Adrenal gland (tissue), 9 donors: ENCODE measurements at regions not wholly inside any gene's neighbourhood (a gene's known extent, or its start where the extent isn't known, plus 50 kb on each side); places are given as distances from the start of the nearest gene placed in this dataset.

ENCODE experiments used
- DNase-seq, 7 donors: peaks; one replicate each; pipeline ENCODE4 v3.0.0-alpha.2; 2019 to 2020
- H3K27ac ChIP-seq, 5 donors: fragments of 200-600 bp; sonication (generic) in 4 of 5; 1 replicate in 3 of 5; 2 replicates in 2 of 5; pipeline versions ENCODE4 v1.5.1 to v1.8.0; 2016 to 2020; ENCODE audit warnings: mild to moderate bottlenecking in 1 of 5
- H3K27me3 ChIP-seq: fragments of 200-600 bp; 2 replicates; pipeline ENCODE4 v1.8.0; 2021
- H3K36me3 ChIP-seq, 2 donors: fragments of 200-600 bp; replicated peaks in 1 of 2; 1 replicate in 1 of 2; 2 replicates in 1 of 2; pipeline versions ENCODE4 v1.5.1 to v1.8.0; 2018 to 2022
- H3K4me1 ChIP-seq, 2 donors: fragments of 200-600 bp; replicated peaks in 1 of 2; 1 replicate in 1 of 2; 2 replicates in 1 of 2; pipeline versions ENCODE4 v1.5.1 to v1.8.0; 2018 to 2021
- H3K4me3 ChIP-seq, 4 donors: fragments of 200-600 bp; sonication (generic) in 3 of 4; one replicate each; pipeline ENCODE4 v1.5.1; 2016 to 2018
- H3K9me3 ChIP-seq, 3 donors: fragments of 200-600 bp; sonication (generic) in 1 of 3; replicated peaks in 1 of 3; 1 replicate in 2 of 3; 2 replicates in 1 of 3; pipeline versions ENCODE4 v1.5.1 to v1.8.0; 2016 to 2021
- POLR2A ChIP-seq, 2 donors: fragments of 450-650 bp; IDR thresholded peaks; one replicate each; pipeline ENCODE4 v1.6.1; 2017; ENCODE audit warnings: antibody characterized with exemption in 2 of 2, mild to moderate bottlenecking in 2 of 2, moderate library complexity in 1 of 2
- WGBS, 4 donors: extraction: QIAGEN DNeasy Blood & Tissue Kit in 2 of 4; methylation state at CpG; one replicate each; pipeline versions ENCODE4 v1.1.5 to v1.1.7; 2013 to 2017; 5-methylcytosine and 5-hydroxymethylcytosine counted together
- intact Hi-C, 2 donors: fragments of 100-400 bp; cut with DNase I; formaldehyde crosslinking; loops; one replicate each; pipeline versions ENCODE4 v1.14.1 to v1.15.0; 2022 to 2023
- TF ChIP-seq, protein P1 (sequence below), 6 experiments: fragments of 450-650 bp in 4 of 6; fragments of 200-600 bp in 2 of 6; sonication (generic) in 1 of 6; IDR thresholded peaks; 1 replicate in 5 of 6; 2 replicates in 1 of 6; pipeline versions ENCODE4 v1.5.1 to v1.8.0; 2016 to 2021; ENCODE audit warnings: antibody characterized with exemption in 6 of 6, mild to moderate bottlenecking in 2 of 6, moderate library complexity in 1 of 6
- donor health status: healthy with polysubstance abuse.
- donor health status: Bipolar disorder and iron deficiency.
- donor health status: DM: yes; HTN: yes; CAD: no.
- donor health status: DM: no; HTN: no; CAD: no.
- donor health status: DM: no; HTN: no; CAD: no.

DNA sequence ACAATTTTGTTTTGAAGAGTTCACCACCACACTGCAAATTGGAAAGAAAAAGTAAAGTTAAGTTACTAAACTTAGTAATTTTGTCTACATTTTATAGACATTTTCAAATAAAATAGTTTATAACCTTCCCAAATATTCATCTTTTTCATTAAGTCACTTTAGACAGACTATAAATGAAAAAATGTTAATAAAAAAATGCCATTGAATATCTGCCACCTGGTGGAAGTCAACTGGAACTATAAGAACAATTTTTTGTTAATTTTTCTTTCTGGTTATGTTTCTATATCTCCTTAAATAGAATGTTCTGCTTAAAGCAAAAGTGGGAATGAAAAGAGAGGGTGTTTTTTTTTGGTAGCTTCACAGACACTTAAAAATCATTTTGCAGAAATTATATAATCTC is 534.4 kb upstream of the PCDH10 start:
- intact Hi-C loops: no loop called here

DNA sequence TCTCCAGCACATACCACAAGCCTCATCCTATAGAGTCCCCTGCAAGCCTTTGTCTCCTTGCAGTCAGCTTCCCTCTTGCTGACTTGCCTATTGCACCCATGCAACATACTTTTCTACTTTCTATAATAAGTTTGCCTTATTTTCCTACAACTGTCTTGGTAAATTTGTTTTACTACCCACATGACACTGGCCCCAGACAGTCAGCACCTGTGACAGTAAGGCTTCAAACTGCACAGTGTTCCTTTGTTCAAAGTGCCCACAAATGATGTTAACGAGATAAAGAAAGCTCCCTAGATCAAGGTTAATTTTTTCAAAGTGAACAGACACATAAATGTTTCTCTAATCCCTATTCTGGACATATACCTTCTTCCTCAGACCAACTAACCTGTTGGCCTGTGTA is 529.1 kb upstream of the PCDH10 start:
- Histone ChIP-seq H3K36me3 (no peaks in the 10 kb centered on the region), H3K4me1 (no peaks in the 10 kb centered on the region), H3K27me3 (no peaks in the 10 kb centered on the region), H3K9me3 (no peaks in the 10 kb centered on the region), H3K4me3 (no peak overlapping the region), H3K27ac (no peak overlapping the region)
- 72 to 82% (median 78%) methylated on average over 1 of the region's 1 CpG for WGBS, 4 donors
- no peak for TF ChIP-seq POLR2A (IDR thresholded peaks at IDR 0.05)
- TF ChIP-seq, protein P1, sequence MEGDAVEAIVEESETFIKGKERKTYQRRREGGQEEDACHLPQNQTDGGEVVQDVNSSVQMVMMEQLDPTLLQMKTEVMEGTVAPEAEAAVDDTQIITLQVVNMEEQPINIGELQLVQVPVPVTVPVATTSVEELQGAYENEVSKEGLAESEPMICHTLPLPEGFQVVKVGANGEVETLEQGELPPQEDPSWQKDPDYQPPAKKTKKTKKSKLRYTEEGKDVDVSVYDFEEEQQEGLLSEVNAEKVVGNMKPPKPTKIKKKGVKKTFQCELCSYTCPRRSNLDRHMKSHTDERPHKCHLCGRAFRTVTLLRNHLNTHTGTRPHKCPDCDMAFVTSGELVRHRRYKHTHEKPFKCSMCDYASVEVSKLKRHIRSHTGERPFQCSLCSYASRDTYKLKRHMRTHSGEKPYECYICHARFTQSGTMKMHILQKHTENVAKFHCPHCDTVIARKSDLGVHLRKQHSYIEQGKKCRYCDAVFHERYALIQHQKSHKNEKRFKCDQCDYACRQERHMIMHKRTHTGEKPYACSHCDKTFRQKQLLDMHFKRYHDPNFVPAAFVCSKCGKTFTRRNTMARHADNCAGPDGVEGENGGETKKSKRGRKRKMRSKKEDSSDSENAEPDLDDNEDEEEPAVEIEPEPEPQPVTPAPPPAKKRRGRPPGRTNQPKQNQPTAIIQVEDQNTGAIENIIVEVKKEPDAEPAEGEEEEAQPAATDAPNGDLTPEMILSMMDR (IDR thresholded peaks at IDR 0.05): no peak
- intact Hi-C loops: no loop called here
- no peak for DNase-seq

More for the DNA sequence above, 534.4 kb upstream of the PCDH10 start:
- no peaks in the 10 kb centered on the region for H3K36me3 ChIP-seq
- H3K4me3 ChIP-seq: no peak overlapping the region
- TF ChIP-seq, protein P1 (IDR thresholded peaks at IDR 0.05): peak in 1 of 6 experiments; percentile 36
- TF ChIP-seq POLR2A (IDR thresholded peaks at IDR 0.05): no peak
- no peak overlapping the region for H3K27ac ChIP-seq
- no peaks in the 10 kb centered on the region for H3K4me1 ChIP-seq
- H3K9me3 ChIP-seq: no peaks in the 10 kb centered on the region
- no peaks in the 10 kb centered on the region for H3K27me3 ChIP-seq
- DNase-seq: no peak

DNA sequence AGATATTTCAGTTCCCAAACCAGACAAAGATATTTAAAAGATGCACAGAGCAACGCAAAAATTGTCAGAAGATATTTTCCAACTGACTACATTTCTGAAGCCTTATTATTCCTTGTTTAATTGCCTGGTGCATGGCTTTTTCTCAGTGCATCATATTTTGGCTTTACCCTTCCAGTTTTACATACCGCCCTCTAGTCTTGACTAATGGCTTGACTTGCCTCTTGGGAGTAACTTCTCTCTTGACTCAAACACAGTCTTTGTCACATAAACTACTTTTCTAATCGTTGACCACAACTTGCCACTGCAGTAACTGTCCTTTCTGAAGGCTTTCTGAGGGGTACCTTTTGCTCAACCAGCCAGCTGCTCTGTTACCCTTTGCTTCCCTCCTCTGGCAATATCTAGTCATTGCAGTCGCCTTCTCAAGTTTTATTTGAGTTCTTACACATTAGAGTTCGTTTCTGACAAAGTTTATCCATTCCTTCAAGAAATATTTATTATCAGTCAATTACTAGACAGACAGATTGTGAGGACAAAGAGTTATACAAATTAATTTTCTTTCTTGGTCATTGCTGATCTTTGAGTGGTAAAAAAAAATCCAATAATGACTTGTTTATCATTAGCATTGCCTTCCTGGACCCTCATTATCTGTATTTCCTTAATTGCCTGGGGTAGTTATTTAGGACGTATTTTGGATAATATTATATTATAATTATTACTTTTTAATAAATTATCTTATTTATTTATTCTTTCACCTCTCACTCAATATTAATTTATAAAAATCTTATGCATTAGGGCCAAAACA is 506.9 kb upstream of the PCDH10 start:
- no peaks in the 10 kb centered on the region for H3K4me1 ChIP-seq
- peak in 3 of 7 donors; percentile 9 to 28 (median 24) for DNase-seq
- no peak overlapping the region for H3K27ac ChIP-seq
- intact Hi-C loops: no loop called here
- no peak overlapping the region for H3K4me3 ChIP-seq
- 16 to 21% (median 20%) methylated on average over 6 of the region's 6 CpGs for WGBS, 4 donors
- no peaks in the 10 kb centered on the region for H3K9me3 ChIP-seq
- H3K27me3 ChIP-seq: no peaks in the 10 kb centered on the region
- TF ChIP-seq, protein P1 (IDR thresholded peaks at IDR 0.05): peak; percentile 51 to 65 (median 60)
- no peak for TF ChIP-seq POLR2A (IDR thresholded peaks at IDR 0.05)
- H3K36me3 ChIP-seq: no peaks in the 10 kb centered on the region

DNA sequence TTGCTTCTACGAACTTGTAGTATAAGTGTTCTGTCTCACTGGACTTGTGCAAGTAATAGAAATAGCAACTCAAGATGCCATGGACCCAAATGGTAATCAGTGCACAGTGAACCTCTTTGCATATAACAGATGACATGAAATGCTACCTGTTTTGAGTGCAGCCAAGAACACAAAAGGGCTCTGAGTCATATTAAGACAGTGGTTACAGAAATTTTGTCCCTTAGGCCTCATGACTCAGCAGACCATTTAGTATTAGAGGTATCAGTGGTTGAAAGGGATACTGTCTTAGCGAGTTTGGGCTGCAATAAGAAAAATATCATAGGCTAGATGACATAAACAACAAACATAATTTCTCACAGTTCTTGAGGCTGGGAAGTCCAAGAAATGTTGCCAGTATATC is 502.9 kb upstream of the PCDH10 start:
- TF ChIP-seq, protein P1 (IDR thresholded peaks at IDR 0.05): no peak
- TF ChIP-seq POLR2A (IDR thresholded peaks at IDR 0.05): no peak
- Histone ChIP-seq H3K4me3 (no peak overlapping the region), H3K27me3 (no peaks in the 10 kb centered on the region), H3K4me1 (no peaks in the 10 kb centered on the region), H3K9me3 (no peaks in the 10 kb centered on the region), H3K27ac (no peak overlapping the region), H3K36me3 (no peaks in the 10 kb centered on the region)
- DNase-seq: no peak
- intact Hi-C loops: no loop called here
- WGBS, 4 donors: 68 to 84% (median 79%) methylated on average over 2 of the region's 2 CpGs
